ENCODE measurements at regions not wholly inside any gene's neighbourhood (a gene's known extent, or its start where the extent isn't known, plus 50 kb on each side); places are given as distances from the start of the nearest gene placed in this dataset.

- H3K4me1 ChIP-seq (ENCODE audit: insufficient read depth, low read length): no peaks in the 10 kb centered on the region
- WGBS (ENCODE audit: extremely low coverage, insufficient read length, low lambda C conversion rate): no CpG with 5 or more reads among the region's 5 CpGs
- TF ChIP-seq CTCF (conservative IDR thresholded peaks at IDR 0.05): no peak
- Mint-ChIP-seq H3K27ac (no peak overlapping the region), H3K36me3 (ENCODE audit: insufficient read depth in 1 of 3, low read depth in 3 of 3) (peaks cover 0 to 1% (median 0%) of the 10 kb centered on the region in 3 experiments; a peak in 2 of 7 replicates), H3K9me3 (peaks cover 11 to 21% of the 10 kb centered on the region in 2 experiments; a peak in 4 of 5 replicates), H3K27me3 (ENCODE audit: low read depth) (no peaks in the 10 kb centered on the region), H3K4me3 (no peak overlapping the region), H3K4me1 (no peaks in the 10 kb centered on the region; a peak in 1 of 4 replicates)
- no peak overlapping the region for H3T11ph ChIP-seq (ENCODE audit: low read length)
- no peaks in the 10 kb centered on the region for H3K27me3 ChIP-seq (ENCODE audit: insufficient read depth, low read length)
- no peaks in the 10 kb centered on the region for H4K20me1 ChIP-seq (ENCODE audit: control insufficient read depth, insufficient read depth, insufficient read length)
- no peak overlapping the region for H4K8ac ChIP-seq (replicated peaks; ENCODE audit: insufficient read length, low read depth, low read length)
- H3K9ac ChIP-seq (ENCODE audit: extremely low read depth, insufficient read length, low read length): no peak overlapping the region
- no peak overlapping the region for H3K14ac ChIP-seq (ENCODE audit: insufficient read depth, low read length)
- DNase-seq: no peak
- no peak overlapping the region for H3K18ac ChIP-seq (ENCODE audit: insufficient read length, low read depth, low read length)
- no peak overlapping the region for H3K56ac ChIP-seq (ENCODE audit: insufficient read length, low read depth, low read length)
- H3K23me2 ChIP-seq (ENCODE audit: insufficient read length, low read depth, low read length, poor library complexity, severe bottlenecking): no peaks in the 10 kb centered on the region
- no peaks in the 10 kb centered on the region for H3K9me3 ChIP-seq (ENCODE audit: control insufficient read depth, low read depth, low read length)
- no peak overlapping the region for H3K4me2 ChIP-seq (ENCODE audit: insufficient read depth, insufficient read length, low read length)
- no peaks in the 10 kb centered on the region for H3K79me1 ChIP-seq (ENCODE audit: insufficient read depth, low read depth, low read length, poor library complexity, severe bottlenecking)
- H3K4ac ChIP-seq (ENCODE audit: low read depth, low read length): no peak overlapping the region
- no peak overlapping the region for H2BK12ac ChIP-seq (ENCODE audit: insufficient read length, low read depth, low read length)
- H3K79me2 ChIP-seq (ENCODE audit: insufficient read depth, low read length): no peaks in the 10 kb centered on the region
- H2BK15ac ChIP-seq (ENCODE audit: low read depth, low read length): no peak overlapping the region
- H4K5ac ChIP-seq (ENCODE audit: insufficient read length, low read depth, low read length): no peak overlapping the region
- no peak overlapping the region for H4K91ac ChIP-seq (ENCODE audit: insufficient read length, low read depth, low read length)
- H3K27ac ChIP-seq (ENCODE audit: insufficient read length, low read depth, low read length): no peak overlapping the region
- no peak overlapping the region for H2BK5ac ChIP-seq (ENCODE audit: insufficient read length, low read length)
- no peak overlapping the region for H2BK120ac ChIP-seq (ENCODE audit: low read depth, low read length, poor library complexity, severe bottlenecking)
- H2AFZ ChIP-seq (ENCODE audit: low read length): no peak overlapping the region
- no peak overlapping the region for H2AK5ac ChIP-seq (ENCODE audit: insufficient read length, low read length)
- H2BK20ac ChIP-seq (ENCODE audit: low read depth, low read length, poor library complexity, severe bottlenecking): no peak overlapping the region
- H3K23ac ChIP-seq (ENCODE audit: insufficient read length, low read depth, low read length): no peak overlapping the region
Observed at GRCh38 chr5:56422076-56422762, 189.1 kb upstream of the ANKRD55 start.

Data from H9 (cell line).